MCF 10A (cell line): ENCODE measurements at regions not wholly inside any gene's neighbourhood (a gene's known extent, or its start where the extent isn't known, plus 50 kb on each side); places are given as distances from the start of the nearest gene placed in this dataset.
A peak's percentile ranks its signal among the peaks of the same experiment; 100 is the strongest.

Experiments
- BruUV-seq: library from RNA; stranded (reverse); fragments of 400-500 nt; replicated peaks from 2 replicates; lab custom pipeline; 2021; lab: Mats Ljungman, UMichigan
- CTCF ChIA-PET: fragments of 300-600 bp; sonication (Branson Sonifier 250); formaldehyde crosslinking; extraction: SDS; loops from one replicate; lab custom pipeline; 2021; ENCODE audit warnings: antibody characterized with exemption, inconsistent platforms; lab: Yijun Ruan, JAX
- POLR2A ChIA-PET: fragments of 300-600, 350-650 bp; sonication (Branson Sonifier 250); formaldehyde crosslinking; extraction: SDS; loops from one replicate; lab custom pipeline; 2020; ENCODE audit warnings: antibody characterized with exemption, inconsistent platforms; lab: Yijun Ruan, JAX
- DNase-seq: peaks from one replicate; pipeline ENCODE4 v3.0.0-alpha.2; 2018; ENCODE audit not compliant: unreplicated experiment
- H3K27ac Mint-ChIP-seq: one replicate; pipeline ENCODE4 v1.8.0; 2022; ENCODE audit warnings: mild to moderate bottlenecking, low read depth, mixed read lengths; ENCODE audit not compliant: unreplicated experiment
- H3K27me3 Mint-ChIP-seq: one replicate; pipeline ENCODE4 v1.8.0; 2022; ENCODE audit warnings: mixed read lengths; ENCODE audit not compliant: insufficient read depth, unreplicated experiment
- H3K36me3 Mint-ChIP-seq: one replicate; pipeline ENCODE4 v1.8.0; 2022; ENCODE audit warnings: mild to moderate bottlenecking, moderate library complexity, mixed read lengths; ENCODE audit not compliant: insufficient read depth, unreplicated experiment
- H3K4me1 Mint-ChIP-seq: one replicate; pipeline ENCODE4 v1.8.0; 2022; ENCODE audit warnings: mixed read lengths; ENCODE audit not compliant: insufficient read depth, unreplicated experiment
- H3K4me3 Mint-ChIP-seq: one replicate; pipeline ENCODE4 v1.8.0; 2022; ENCODE audit warnings: mild to moderate bottlenecking, moderate library complexity, mixed read lengths; ENCODE audit not compliant: unreplicated experiment
- H3K9me3 Mint-ChIP-seq: one replicate; pipeline ENCODE4 v1.8.0; 2022; ENCODE audit warnings: mixed read lengths; ENCODE audit not compliant: unreplicated experiment
- intact Hi-C: fragments of 100-400 bp; cut with micrococcal nuclease; formaldehyde crosslinking; loops from 2 replicates; pipeline ENCODE4 v1.14.1; 2022
- TF ChIP-seq, protein P1 (sequence below): fragments of 200-600 bp; IDR thresholded peaks from one replicate; pipeline ENCODE4 v1.8.0; 2022; ENCODE audit warnings: antibody characterized with exemption, mild to moderate bottlenecking; ENCODE audit not compliant: unreplicated experiment

DNA sequence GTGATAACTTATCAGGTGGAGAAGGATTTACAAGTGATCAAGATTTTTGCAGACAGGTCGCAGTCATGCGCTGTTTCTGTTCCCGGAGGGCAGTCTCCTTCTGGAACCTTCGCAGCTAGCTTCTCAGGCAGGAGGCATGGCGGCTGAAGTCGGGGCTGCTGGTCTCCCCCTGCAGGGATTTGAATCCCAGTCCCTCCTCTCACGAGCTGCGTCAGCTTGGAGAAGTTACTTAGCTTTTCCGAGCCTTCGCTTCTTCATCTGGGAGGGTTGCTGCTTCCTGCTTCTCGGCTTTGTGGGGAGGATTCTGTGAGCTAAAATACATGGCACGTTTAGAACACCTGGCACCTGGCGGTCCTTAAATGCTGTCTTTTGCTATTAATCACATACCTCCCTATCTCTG, 287.8 kb upstream of the FOXF1 start:
- DNase-seq = no peak
- H3K36me3 Mint-ChIP-seq = no peaks in the 10 kb centered on the region
- no peaks in the 10 kb centered on the region for H3K9me3 Mint-ChIP-seq
- peaks cover 48% of the 10 kb centered on the region for H3K27me3 Mint-ChIP-seq
- intact Hi-C loops = no loop called here
- ChIA-PET CTCF (interaction anchor here (0.6 to 0.9 kb wide), 2 partner anchors 9 to 534 kb away, joined by 3 read pairs; no protein-coding TSS in a partner anchor), POLR2A (interaction anchor here (0.5 to 1.1 kb wide), 4 partner anchors 8 to 257 kb away, joined by 3 to 4 read pairs (median 3); no protein-coding TSS in a partner anchor)
- peaks cover 19% of the 10 kb centered on the region for H3K4me1 Mint-ChIP-seq
- BruUV-seq = TSS peak; percentile 92
- TF ChIP-seq, protein P1, sequence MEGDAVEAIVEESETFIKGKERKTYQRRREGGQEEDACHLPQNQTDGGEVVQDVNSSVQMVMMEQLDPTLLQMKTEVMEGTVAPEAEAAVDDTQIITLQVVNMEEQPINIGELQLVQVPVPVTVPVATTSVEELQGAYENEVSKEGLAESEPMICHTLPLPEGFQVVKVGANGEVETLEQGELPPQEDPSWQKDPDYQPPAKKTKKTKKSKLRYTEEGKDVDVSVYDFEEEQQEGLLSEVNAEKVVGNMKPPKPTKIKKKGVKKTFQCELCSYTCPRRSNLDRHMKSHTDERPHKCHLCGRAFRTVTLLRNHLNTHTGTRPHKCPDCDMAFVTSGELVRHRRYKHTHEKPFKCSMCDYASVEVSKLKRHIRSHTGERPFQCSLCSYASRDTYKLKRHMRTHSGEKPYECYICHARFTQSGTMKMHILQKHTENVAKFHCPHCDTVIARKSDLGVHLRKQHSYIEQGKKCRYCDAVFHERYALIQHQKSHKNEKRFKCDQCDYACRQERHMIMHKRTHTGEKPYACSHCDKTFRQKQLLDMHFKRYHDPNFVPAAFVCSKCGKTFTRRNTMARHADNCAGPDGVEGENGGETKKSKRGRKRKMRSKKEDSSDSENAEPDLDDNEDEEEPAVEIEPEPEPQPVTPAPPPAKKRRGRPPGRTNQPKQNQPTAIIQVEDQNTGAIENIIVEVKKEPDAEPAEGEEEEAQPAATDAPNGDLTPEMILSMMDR = no peak
- H3K4me3 Mint-ChIP-seq = peak overlapping the region; percentile 59
- no peak overlapping the region for H3K27ac Mint-ChIP-seq

DNA sequence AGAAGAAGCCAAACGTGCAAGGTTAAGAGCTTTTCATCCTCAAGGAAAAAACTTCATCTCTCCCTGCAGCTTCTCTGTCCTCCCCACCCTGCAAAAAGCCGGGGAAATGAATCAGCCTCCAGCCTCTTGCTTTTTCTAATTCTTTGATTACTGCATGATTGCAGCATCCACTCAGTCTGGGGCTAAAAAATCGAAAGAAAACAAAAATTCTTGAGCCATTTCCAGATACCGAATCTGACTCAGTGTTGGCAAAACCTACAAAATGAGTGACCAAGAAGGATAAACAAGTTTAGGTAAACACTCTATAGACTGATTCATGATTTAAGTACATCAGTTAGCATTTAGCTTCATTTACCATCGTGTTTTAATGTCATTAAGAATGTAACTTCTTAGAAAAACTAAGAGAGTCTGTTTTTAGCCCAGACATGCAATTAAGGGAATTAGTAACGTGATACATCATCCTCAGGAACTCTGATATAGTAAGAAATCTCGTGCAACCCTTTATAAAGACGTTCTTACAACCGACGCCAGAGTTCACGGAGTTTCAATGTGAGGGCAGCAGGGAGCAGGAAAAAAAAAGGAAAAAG, 287.3 kb upstream of the FOXF1 start:
- Mint-ChIP-seq H3K4me1 (peaks cover 19% of the 10 kb centered on the region), H3K9me3 (no peaks in the 10 kb centered on the region), H3K4me3 (peak overlapping the region; percentile 59), H3K27me3 (peaks cover 48% of the 10 kb centered on the region), H3K27ac (no peak overlapping the region), H3K36me3 (no peaks in the 10 kb centered on the region)
- ChIA-PET CTCF (interaction anchor here (0.6 to 0.9 kb wide), 2 partner anchors 9 to 534 kb away, joined by 3 read pairs; no protein-coding TSS in a partner anchor), POLR2A (interaction anchor here (0.5 to 1.1 kb wide), 4 partner anchors 8 to 256 kb away, joined by 3 to 4 read pairs (median 3); no protein-coding TSS in a partner anchor)
- intact Hi-C loops = no loop called here
- peak; percentile 62 for DNase-seq
- TF ChIP-seq, protein P1 = no peak
- BruUV-seq = no TSS peak

DNA sequence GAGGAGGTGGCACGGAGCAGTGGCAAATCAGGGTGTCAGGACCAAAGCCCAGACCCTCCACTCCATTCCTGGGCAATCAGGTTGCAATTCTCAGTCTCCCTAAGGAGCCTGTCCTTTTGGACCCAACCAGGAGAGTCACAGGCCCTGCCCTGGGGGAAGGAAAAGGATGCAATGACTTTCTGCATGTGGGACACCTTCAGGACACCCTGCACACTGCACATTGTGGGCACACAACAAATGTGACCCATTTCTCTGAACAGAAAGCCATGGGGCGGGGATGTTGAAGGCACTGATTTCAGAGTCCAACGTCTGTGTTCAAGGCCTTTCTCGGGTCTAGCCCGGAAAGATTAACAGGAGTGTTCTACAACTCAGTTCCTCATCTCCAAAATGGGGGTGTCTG, 286.2 kb upstream of the FOXF1 start:
- Mint-ChIP-seq H3K9me3 (no peaks in the 10 kb centered on the region), H3K4me1 (peaks cover 19% of the 10 kb centered on the region), H3K4me3 (no peak overlapping the region), H3K27me3 (peaks cover 54% of the 10 kb centered on the region), H3K27ac (no peak overlapping the region), H3K36me3 (no peaks in the 10 kb centered on the region)
- CTCF ChIA-PET = interaction anchor here (0.6 to 0.9 kb wide), 2 partner anchors 13 to 347 kb away, joined by 3 read pairs; no protein-coding TSS in a partner anchor
- TF ChIP-seq, protein P1 = no peak
- no peak for DNase-seq
- BruUV-seq = no TSS peak
- intact Hi-C loops = no loop called here
- POLR2A ChIA-PET = no interaction called here

DNA sequence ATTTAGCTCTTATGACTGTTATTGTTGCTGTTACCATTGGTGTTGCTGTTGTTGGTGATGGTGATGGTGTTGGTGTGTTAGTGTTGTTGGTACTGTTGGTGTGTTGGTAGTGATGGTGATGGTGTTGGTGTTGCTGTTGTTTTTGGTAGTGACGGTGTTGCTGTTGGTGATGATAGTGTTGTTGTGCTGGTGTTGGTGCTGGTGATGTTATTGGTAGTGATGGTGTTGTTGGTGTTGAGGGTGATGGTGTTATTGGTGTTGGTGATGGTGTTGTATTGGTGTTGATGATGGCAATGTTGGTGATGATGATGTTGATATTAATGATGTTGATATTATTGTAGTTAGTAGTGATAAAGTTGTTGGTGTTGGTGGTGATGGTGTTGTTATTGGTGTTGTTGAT, 285.7 kb upstream of the FOXF1 start:
- no peak for DNase-seq
- Mint-ChIP-seq H3K36me3 (no peaks in the 10 kb centered on the region), H3K27ac (no peak overlapping the region), H3K9me3 (no peaks in the 10 kb centered on the region), H3K4me3 (no peak overlapping the region), H3K4me1 (peaks cover 19% of the 10 kb centered on the region), H3K27me3 (peaks cover 54% of the 10 kb centered on the region)
- BruUV-seq = no TSS peak
- TF ChIP-seq, protein P1 = no peak
- ChIA-PET POLR2A (no interaction called here), CTCF (interaction anchor here (0.9 kb wide), 1 partner anchor 14 kb away, joined by 3 read pairs; no protein-coding TSS in a partner anchor)
- intact Hi-C loops = no loop called here
